Stimulated activated CD4-positive, alpha-beta T cell treated with anti-CD3 and anti-CD28 coated beads, Interleukin-2, amount 100 ng/mL, for 24 hours (primary cell): ENCODE measurements at regions not wholly inside any gene's neighbourhood (a gene's known extent, or its start where the extent isn't known, plus 50 kb on each side); places are given as distances from the start of the nearest gene placed in this dataset.
A peak's percentile ranks its signal among the peaks of the same experiment; 100 is the strongest.
"Not testable (repeated sequence)": the region's sequence is repeated elsewhere in the genome, so short reads cannot be mapped to it uniquely, and the experiment has no call there.

ENCODE experiments used
- DNase-seq, 2 donors: peaks; one replicate each; pipeline ENCODE4 v3.0.0-alpha.2; 2020

GRCh38 chr10:21042536-21042935 lies 145.4 kb upstream of the NEBL start:
- DNase-seq = no peak

DNA sequence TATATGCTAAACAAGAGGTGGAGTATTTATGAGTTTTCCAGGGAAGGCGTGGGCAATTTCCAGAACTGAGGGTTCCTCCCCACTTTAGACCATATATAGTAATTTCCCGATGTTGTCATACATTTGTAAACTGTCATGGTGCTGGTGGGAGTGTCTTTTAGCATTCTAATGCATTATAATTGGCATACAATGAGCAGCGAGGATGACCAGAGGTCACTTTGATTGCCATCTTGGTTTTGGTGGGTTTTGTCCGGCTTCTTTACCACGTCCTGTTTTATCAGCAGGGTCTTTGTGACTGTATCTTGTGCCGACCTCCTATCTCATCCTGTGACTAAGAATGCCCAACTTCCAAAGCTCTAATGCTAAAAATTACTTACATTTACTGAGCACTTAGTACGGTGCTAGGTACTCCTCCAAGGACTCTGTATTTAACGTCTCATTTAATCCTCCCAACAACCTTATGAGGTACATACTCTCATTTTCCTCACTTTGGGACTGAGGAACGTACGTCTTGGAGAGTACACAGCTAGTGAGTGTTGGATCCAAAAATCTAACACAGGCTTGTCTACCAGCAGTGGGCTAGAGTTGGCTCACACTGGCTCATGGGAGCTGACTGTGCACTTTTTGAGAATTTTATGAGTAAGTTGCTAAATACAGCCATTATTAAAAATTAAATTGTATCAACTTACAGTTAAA lies 144.8 kb upstream of the NEBL start:
- DNase-seq = no peak

DNA sequence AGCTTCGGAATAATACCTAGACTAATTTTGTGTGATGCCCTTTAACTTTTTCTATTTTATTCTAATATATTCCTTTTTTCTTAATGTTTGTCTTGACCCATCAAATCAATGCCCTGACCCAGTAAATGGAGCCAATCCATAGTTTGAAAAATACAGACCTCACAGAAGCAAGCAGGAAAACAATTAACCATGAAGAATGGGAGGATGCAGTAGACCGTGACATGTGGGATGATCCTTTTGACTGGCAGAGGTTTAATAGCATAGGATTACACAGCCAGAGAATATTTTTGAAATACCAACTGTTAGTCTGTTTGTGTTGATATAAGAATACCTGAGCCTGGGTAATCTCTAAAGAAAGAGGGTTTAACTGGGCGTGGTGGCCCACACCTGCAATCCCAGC lies 142.6 kb upstream of the NEBL start:
- DNase-seq = no peak

GRCh38 chr10:21036757-21037156 lies 139.6 kb upstream of the NEBL start:
- DNase-seq = no peak

DNA sequence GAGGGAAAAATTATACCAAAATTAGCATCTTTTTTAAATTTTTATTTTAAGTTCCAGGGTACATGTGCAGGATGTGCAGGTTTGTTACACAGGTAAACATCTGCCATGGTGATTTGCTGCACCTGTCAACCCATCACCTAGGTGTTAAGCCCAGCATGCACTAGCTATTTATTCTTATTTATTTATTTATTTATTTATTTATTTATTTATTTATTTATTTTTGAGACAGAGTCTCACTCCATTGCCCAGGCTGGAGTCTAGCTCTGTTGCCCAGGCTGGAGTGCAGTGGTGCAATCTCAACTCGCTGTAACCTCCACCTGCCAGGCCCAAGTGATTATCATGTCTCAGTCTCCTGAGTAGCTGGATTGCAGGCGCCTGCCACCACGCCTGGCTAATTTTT lies 137.7 kb upstream of the NEBL start:
- DNase-seq = not testable (repeated sequence)

GRCh38 chr10:21034241-21034640 lies 137.1 kb upstream of the NEBL start:
- no peak for DNase-seq

GRCh38 chr10:21032587-21033319 lies 135.6 kb upstream of the NEBL start:
- no peak for DNase-seq

DNA sequence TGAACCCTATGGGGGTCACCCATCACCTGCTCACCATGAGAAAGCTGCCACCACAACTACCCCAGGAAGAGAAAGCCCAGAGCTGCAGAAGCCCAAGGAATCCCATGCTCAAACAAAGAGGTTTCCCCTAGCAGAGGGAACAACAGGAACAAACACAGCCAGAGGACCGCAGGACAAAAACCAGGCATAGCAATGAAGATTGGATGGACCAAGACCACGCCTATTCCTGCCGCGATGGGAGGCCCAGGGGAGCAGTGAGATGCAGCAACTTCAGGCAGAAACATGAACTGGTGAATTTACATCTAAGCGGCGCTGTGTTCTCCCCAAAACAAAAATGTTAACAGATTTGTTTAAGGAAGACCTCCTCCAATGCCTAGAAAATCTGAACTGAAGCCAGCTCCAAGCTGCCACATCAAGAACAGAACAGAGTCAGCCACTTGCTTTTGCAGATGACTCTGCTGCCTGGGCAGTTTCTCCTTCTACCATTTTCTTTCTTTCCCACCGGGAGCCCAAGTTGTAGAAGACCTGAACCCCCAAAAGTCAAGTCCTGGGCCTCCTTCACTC lies 134.2 kb upstream of the NEBL start:
- no peak for DNase-seq

GRCh38 chr10:21030091-21030490 lies 133.0 kb upstream of the NEBL start:
- no peak for DNase-seq

GRCh38 chr10:21022821-21023220 lies 125.7 kb upstream of the NEBL start:
- DNase-seq = no peak

- DNase-seq = no peak
Measured at GRCh38 chr10:21021843-21022594, 124.9 kb upstream of the NEBL start.

GRCh38 chr10:21021231-21021630 lies 124.1 kb upstream of the NEBL start:
- DNase-seq = no peak

DNA sequence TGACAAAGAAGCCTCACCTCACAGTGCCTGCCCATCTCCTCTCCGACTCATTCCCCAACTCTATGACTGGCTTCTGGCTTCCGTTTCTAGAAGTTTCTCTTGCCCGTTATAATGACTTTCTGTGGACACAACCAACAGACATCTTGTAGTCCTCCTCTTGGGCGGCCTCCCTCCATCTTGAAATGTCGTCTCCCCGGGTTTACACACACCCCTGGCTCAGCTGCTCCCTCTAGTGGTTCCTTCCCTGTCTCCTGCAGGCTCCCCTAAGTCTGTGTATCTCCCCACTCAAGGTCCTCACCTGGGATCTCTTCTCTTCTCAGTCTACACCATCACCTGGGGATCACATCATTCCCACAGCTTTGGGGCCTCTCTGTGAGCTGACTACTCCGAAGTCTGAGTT lies 123.4 kb upstream of the NEBL start:
- DNase-seq = peak; percentile 21 to 42

GRCh38 chr10:21019436-21019835 lies 122.3 kb upstream of the NEBL start:
- no peak for DNase-seq

DNA sequence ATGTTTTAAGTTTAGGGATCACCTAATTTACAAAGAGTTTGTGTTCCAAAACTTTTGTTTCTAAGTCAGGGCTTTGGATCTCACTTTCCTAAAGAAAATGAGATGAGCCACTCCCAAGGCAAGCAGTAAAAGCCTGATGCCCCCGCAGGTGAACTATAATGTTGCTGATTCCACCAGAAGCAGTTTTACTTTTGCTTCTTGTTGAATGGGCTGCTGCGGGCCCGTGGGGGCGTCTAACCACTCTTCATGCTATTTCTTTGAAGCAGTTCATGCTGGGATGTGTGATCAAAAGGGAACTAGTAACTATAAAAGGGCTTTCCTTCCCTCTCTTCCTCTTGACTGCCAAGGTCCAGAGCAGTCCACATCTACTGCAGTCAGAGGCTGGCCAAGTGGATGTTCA lies 118.7 kb upstream of the NEBL start:
- no peak for DNase-seq

DNA sequence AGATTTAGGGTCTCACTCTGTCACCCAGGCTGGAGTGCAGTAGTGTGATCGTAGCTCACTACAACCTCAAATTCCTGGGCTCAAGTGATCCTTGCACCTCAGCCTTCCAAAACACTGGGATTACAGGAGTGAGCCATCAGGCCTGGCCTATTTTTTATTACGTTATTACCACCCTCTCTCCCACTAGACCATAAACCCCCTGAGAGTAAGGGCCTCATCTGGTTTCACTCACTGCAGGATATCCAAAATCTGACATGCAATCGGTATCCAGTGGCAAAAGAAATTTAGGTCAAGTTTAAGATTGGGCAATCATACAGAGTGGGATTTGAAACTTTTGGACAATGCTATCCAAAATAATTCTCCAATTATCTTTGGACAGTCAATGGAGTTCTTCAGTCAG lies 117.0 kb upstream of the NEBL start:
- no peak for DNase-seq

DNA sequence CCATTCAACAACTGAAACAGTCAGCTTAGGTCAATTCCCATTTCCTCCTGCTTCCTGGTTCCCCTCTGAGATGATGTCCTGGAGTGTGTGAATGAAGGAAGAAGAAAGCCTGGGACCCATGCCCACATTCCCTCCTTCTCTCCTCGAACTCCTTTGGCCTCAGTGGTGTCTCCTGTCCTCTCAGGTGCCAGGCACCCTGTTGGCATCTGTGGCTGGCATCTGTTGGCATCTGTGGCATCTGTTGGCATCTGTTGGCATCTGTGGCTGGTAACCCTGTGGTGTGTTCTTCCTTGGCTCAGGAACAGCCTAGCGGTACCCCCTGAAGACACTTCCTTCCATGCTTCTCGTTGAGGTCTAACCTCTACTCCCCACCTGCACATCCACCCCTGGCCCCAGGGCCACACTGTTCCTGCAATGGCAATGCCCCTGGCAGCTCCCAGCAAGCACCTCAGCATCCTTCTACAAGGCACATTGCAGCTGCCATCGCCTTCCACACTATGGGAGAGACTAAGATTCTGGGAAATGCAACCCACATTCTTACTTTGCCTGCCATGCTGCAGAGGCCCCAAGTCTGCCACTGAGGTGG lies 114.4 kb upstream of the NEBL start:
- DNase-seq = no peak

DNA sequence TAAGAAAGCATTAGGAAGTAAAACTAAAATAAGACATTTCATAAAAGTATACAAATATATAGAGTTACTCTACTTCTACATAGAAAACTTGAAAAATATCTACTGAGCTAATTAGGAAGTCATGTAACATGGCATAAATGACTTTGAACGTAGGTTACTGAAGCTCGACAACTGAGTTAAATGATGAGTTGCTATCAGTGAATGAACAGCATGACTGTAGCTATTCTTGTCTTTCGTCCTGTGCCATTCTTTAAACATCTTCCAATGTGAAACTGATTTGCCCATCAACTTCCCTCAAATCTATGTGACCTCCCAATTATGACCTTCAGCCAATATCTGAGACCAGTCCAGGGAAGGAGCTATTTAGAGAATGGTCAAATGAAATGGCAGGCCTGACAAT lies 113.5 kb upstream of the NEBL start:
- no peak for DNase-seq

GRCh38 chr10:21003240-21003822 lies 106.2 kb upstream of the NEBL start:
- no peak for DNase-seq

DNA sequence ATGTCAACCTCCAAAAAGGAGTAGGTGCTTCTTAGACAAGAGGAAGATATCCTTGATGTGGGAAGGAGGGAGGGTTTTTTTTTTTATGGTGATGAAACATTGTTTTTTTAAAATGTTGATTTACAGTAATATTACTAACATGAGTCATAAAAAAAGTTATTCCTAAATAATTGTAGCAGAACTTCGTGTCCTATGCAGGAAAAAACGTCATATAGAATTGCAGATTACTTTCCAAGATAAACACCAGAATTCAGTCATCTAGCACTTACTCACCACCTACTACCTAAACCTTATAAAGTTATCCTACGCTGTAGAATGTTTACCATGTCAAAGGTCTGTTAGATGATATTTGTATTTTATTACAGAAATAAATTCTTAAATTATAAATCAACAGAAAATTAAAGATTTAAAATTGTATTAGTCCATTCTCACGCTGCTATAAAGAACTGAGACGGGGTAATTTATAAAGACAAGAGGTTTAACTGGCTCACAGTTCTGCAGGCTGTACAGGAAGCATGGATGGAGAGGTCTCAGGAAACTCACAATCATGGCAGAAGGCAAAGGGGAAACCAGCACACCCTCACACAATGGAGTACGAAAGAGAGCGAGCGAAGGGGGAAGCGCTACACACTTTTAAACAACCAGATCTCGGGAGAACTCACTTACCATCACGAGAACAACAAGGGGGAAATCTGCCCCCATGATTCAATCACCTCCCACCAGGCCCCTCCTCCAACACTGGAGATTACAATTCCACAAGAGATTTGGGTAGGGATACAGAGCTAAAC lies 105.2 kb upstream of the NEBL start:
- DNase-seq = no peak

DNA sequence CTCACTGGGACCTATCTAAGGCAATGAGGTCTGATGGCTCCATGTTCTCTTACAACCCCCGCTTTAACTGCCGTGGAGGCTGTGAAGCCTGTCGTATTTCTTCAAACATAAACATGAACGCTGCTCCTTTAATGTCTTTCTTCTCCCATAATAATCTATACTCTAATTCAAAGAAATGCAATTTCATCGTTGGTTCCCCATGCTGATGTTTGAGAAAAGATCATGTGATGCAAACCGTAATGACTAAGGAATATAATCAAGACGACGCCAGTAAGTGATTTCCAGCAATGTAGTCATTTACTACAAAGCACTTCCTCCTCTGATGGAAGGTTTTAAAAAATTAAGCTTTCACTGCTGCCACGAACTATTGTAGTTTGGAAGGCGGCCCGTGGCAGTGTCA lies 102.6 kb upstream of the NEBL start:
- DNase-seq = no peak

- no peak for DNase-seq
Measured at GRCh38 chr10:20998036-20998435, 100.9 kb upstream of the NEBL start.
